ENCODE measurements at regions not wholly inside any gene's neighbourhood (a gene's known extent, or its start where the extent isn't known, plus 50 kb on each side); places are given as distances from the start of the nearest gene placed in this dataset.

- TF ChIP-seq EP300 (IDR thresholded peaks at IDR 0.05) (no peak), CTCF (IDR thresholded peaks at IDR 0.05) (no peak), MYC (IDR thresholded peaks at IDR 0.05; ENCODE audit: borderline replicate concordance, low read length) (no peak), HDAC2 (IDR thresholded peaks at IDR 0.05) (no peak), POLR2A (IDR thresholded peaks at IDR 0.05; ENCODE audit: low read length) (no peak), RNF2 (IDR thresholded peaks at IDR 0.05; ENCODE audit: borderline replicate concordance, low read depth) (no peak), FOSL2 (IDR thresholded peaks at IDR 0.05) (no peak), FOSL2 (CRISPR knock-in tag; IDR thresholded peaks at IDR 0.05) (no peak), MAX (IDR thresholded peaks at IDR 0.05) (no peak), RARB (CRISPR knock-in tag; IDR thresholded peaks at IDR 0.05) (no peak), NPAS2 (CRISPR knock-in tag; IDR thresholded peaks at IDR 0.05; ENCODE audit: borderline replicate concordance) (no peak), MAZ (IDR thresholded peaks at IDR 0.05; ENCODE audit: borderline replicate concordance, low read depth, low read length) (no peak), CEBPB (IDR thresholded peaks at IDR 0.05) (no peak), ESRRA (IDR thresholded peaks at IDR 0.05; ENCODE audit: borderline replicate concordance, low read length) (no peak), ELK1 (IDR thresholded peaks at IDR 0.05; ENCODE audit: low read depth, low read length) (no peak)
Measured at GRCh38 chr14:29354486-29354885, 573.2 kb downstream of the PRKD1 start.

Measured in A549 (cell line).